ENCODE measurements at regions not wholly inside any gene's neighbourhood (a gene's known extent, or its start where the extent isn't known, plus 50 kb on each side); places are given as distances from the start of the nearest gene placed in this dataset.

DNA sequence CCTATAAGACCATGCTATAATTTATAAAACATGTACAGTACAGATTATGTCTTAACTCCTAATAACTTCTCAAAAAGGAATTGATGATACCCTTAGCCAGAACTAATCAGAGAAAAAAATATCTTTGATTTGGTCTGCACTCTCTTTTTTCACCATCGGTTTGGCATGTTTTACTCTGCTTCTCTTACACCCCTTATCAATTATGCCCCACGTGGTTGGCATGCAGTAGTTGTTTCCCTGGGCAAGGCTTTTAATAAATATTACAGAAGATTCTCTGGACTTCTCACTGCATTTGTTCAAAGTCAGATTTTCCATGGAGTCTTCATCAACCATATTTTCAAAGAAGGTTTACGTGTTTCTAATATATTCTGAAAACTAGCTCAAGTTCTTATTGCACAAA, 167.4 kb upstream of the LRIG3 start:
- no peak for DNase-seq (ENCODE audit: low read depth)
- H3K4me3 ChIP-seq (ENCODE audit: low read depth, low read length), result no peak overlapping the region
- no peak for TF ChIP-seq CTCF (IDR thresholded peaks at IDR 0.05; ENCODE audit: insufficient read depth, low read depth, low read length, missing control alignments)

GRCh38 chr12:59087077-59087673, 166.9 kb upstream of the LRIG3 start:
- peak; percentile 17 for TF ChIP-seq CTCF (IDR thresholded peaks at IDR 0.05; ENCODE audit: insufficient read depth, low read depth, low read length, missing control alignments)
- H3K4me3 ChIP-seq (ENCODE audit: low read depth, low read length), result no peak overlapping the region
- no peak for DNase-seq (ENCODE audit: low read depth)

DNA sequence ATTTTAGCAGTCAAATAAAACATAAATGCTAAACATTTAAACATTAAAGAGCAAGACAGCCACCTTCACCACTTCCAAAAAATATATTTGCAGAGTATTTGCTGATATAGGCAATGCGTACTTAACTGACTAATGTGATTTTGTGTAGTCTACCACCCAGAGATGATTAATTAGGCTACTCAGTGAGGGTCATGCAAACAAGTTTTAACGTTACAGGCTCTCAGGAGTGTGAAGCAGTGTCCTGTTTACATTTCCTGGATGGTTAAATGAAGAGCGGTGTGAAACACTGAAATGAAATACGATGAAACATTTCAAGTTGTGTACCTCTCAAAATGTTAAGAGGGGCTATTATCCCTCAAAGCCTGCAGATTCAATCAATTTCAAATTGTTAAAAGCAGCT, 165.8 kb upstream of the LRIG3 start:
- DNase-seq (ENCODE audit: low read depth), result no peak
- TF ChIP-seq CTCF (IDR thresholded peaks at IDR 0.05; ENCODE audit: insufficient read depth, low read depth, low read length, missing control alignments), result no peak
- H3K4me3 ChIP-seq (ENCODE audit: low read depth, low read length), result no peak overlapping the region

DNA sequence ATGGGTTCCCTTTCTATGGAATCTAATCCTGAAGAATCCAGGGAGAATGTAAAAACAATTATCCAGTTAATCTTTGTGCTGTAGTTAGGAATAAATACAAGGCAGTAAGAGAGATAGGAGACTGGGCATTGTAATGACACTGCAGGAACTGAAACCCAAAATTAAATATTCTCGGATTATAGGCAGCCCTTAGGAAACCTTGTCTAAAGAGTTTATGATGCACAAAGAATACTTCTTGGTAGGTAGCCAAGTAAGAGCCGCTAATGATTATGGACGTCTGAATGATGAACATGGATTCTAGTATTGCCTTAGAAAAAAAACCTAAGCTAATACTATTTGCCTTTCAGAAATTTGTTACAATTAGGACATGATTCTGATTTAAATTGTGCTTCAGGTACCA, 165.4 kb upstream of the LRIG3 start:
- TF ChIP-seq CTCF (IDR thresholded peaks at IDR 0.05; ENCODE audit: insufficient read depth, low read depth, low read length, missing control alignments), result no peak
- no peak for DNase-seq (ENCODE audit: low read depth)
- H3K4me3 ChIP-seq (ENCODE audit: low read depth, low read length), result no peak overlapping the region

- no peak for DNase-seq (ENCODE audit: low read depth)
- TF ChIP-seq CTCF (IDR thresholded peaks at IDR 0.05; ENCODE audit: insufficient read depth, low read depth, low read length, missing control alignments), result no peak
- H3K4me3 ChIP-seq (ENCODE audit: low read depth, low read length), result no peak overlapping the region
These were observed 164.4 kb upstream of the LRIG3 start for GRCh38 chr12:59084511-59085375.

- H3K4me3 ChIP-seq (ENCODE audit: low read depth, low read length), result no peak overlapping the region
- TF ChIP-seq CTCF (IDR thresholded peaks at IDR 0.05; ENCODE audit: insufficient read depth, low read depth, low read length, missing control alignments), result no peak
- no peak for DNase-seq (ENCODE audit: low read depth)
These were observed 162.6 kb upstream of the LRIG3 start for GRCh38 chr12:59082952-59083351.

Measured in GM12865 (cell line).